Neural crest cell (in vitro differentiated cells): ENCODE measurements at regions not wholly inside any gene's neighbourhood (a gene's known extent, or its start where the extent isn't known, plus 50 kb on each side); places are given as distances from the start of the nearest gene placed in this dataset.

Source experiments
- DNase-seq: peaks from one replicate; pipeline ENCODE4 v3.0.0; 2021; ENCODE audit warnings: low read depth, mixed read lengths, low spot score
- H3K27ac Mint-ChIP-seq: one replicate; pipeline ENCODE4 v1.8.0; 2021; ENCODE audit warnings: mild to moderate bottlenecking, mixed read lengths; ENCODE audit not compliant: unreplicated experiment
- H3K27me3 Mint-ChIP-seq: 2 replicates; pipeline ENCODE4 v1.8.0; 2021; ENCODE audit warnings: low read depth, mild to moderate bottlenecking, mixed read lengths
- H3K36me3 Mint-ChIP-seq: 2 replicates; pipeline ENCODE4 v1.8.0; 2021; ENCODE audit warnings: low read depth, mild to moderate bottlenecking, mixed read lengths
- H3K4me1 Mint-ChIP-seq: 2 replicates; pipeline ENCODE4 v1.8.0; 2021; ENCODE audit warnings: mixed read lengths
- H3K4me3 Mint-ChIP-seq: one replicate; pipeline ENCODE4 v1.8.0; 2021; ENCODE audit warnings: mild to moderate bottlenecking, mixed read lengths
- H3K9me3 Mint-ChIP-seq: 2 replicates; pipeline ENCODE4 v1.8.0; 2021; ENCODE audit warnings: mixed read lengths
- CTCF ChIP-seq: fragments of 200-600 bp; sonication (generic); conservative IDR thresholded peaks from 2 replicates; pipeline ENCODE4 v1.5.0; 2021; ENCODE audit warnings: antibody characterized with exemption, mild to moderate bottlenecking

GRCh38 chr22:46064966-46065666 is 85.2 kb upstream of the PPARA start:
- H3K4me3 Mint-ChIP-seq: no peak overlapping the region
- TF ChIP-seq CTCF: no peak
- no peaks in the 10 kb centered on the region for H3K4me1 Mint-ChIP-seq
- H3K9me3 Mint-ChIP-seq: no peaks in the 10 kb centered on the region
- DNase-seq: no peak
- H3K27me3 Mint-ChIP-seq: peaks cover 83% of the 10 kb centered on the region
- H3K27ac Mint-ChIP-seq: no peak overlapping the region
- H3K36me3 Mint-ChIP-seq: no peaks in the 10 kb centered on the region

GRCh38 chr22:46065691-46066454 is 84.5 kb upstream of the PPARA start:
- H3K4me3 Mint-ChIP-seq: no peak overlapping the region
- DNase-seq: no peak
- H3K9me3 Mint-ChIP-seq: no peaks in the 10 kb centered on the region
- H3K27ac Mint-ChIP-seq: no peak overlapping the region
- H3K36me3 Mint-ChIP-seq: no peaks in the 10 kb centered on the region
- H3K27me3 Mint-ChIP-seq: peaks cover 85% of the 10 kb centered on the region
- no peaks in the 10 kb centered on the region for H3K4me1 Mint-ChIP-seq
- no peak for TF ChIP-seq CTCF

DNA sequence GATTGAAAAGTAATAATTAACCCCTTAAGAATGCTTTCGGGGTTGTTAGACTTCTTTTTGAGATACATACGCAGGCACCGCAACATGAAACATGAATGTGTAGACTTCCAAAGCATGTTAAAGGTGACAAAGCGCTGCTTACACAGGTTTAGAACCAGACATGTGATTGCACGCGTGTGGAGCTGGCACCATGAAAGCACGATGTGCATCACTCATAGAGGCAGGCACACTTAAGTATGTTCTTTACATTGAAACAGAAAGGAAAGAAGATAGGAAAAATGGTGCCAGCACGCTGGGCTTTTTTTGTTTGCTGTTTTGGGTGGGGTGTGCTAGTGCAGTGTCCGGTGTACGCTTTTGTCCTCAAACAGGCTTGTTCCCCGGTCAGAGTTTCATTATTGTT is 83.6 kb upstream of the PPARA start:
- Mint-ChIP-seq H3K27ac (no peak overlapping the region), H3K36me3 (no peaks in the 10 kb centered on the region), H3K27me3 (peaks cover 86% of the 10 kb centered on the region), H3K9me3 (no peaks in the 10 kb centered on the region), H3K4me3 (no peak overlapping the region), H3K4me1 (no peaks in the 10 kb centered on the region)
- DNase-seq: no peak
- TF ChIP-seq CTCF: no peak

DNA sequence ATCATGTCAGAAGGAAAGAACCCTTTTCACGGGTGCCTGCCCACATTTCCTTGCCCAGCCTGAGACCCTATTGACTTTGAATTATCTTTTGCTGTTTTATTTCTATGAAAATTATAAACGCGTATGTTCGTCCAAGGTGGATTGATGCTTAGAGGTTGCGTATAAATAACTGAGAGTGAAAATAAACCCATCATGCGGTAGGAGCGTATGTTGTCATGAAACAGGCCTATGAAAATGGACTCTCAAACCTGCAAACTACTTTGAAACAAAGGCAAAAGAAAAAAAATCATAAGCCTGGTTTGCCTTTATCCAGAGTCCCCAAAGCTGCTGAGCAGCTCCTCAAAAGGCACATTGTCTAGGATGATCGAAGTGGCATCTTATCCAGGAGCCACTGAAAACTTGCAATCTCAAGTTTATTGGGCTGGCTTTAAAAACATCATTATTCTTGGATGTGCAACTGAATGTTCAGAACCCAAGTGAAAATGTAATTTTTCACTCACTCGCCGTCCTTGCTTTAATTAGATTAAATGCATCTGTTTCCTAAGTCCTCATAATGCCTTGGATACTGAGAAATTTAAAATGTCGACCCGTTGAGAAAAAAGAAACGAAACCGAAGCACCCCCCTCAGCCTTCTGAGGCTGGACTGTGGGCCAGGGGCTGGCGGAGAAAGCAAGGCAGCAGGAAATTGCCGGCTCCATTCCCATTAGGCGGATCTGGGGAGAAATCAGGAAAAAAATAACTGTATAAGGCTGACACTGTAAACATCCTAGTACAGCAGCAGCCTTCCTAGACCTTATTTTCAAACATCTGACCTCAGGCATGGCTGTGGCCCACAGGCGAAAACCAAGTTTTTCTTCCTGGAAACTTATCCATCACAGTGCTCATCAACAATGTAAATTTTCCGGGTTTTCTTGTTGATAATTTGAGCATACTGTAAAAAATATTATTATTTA is 82.9 kb upstream of the PPARA start:
- TF ChIP-seq CTCF: no peak
- Mint-ChIP-seq H3K36me3 (no peaks in the 10 kb centered on the region), H3K4me3 (no peak overlapping the region), H3K27me3 (peaks cover 88% of the 10 kb centered on the region), H3K27ac (no peak overlapping the region), H3K9me3 (no peaks in the 10 kb centered on the region), H3K4me1 (no peaks in the 10 kb centered on the region)
- DNase-seq: no peak

- DNase-seq: no peak
- peaks cover 88% of the 10 kb centered on the region for H3K27me3 Mint-ChIP-seq
- no peaks in the 10 kb centered on the region for H3K36me3 Mint-ChIP-seq
- no peak overlapping the region for H3K27ac Mint-ChIP-seq
- no peaks in the 10 kb centered on the region for H3K4me1 Mint-ChIP-seq
- no peak overlapping the region for H3K4me3 Mint-ChIP-seq
- no peak for TF ChIP-seq CTCF
- H3K9me3 Mint-ChIP-seq: no peaks in the 10 kb centered on the region
These were observed 82.1 kb upstream of the PPARA start for GRCh38 chr22:46068181-46068592.
